IMR-90 (cell line): ENCODE measurements at regions not wholly inside any gene's neighbourhood (a gene's known extent, or its start where the extent isn't known, plus 50 kb on each side); places are given as distances from the start of the nearest gene placed in this dataset.

ENCODE experiments used
- ATAC-seq: fragments of 200-7000 bp; cut with Tn5 transposase; 2 replicates; pipeline ENCODE4 v1.9.1; 2020; ENCODE audit warnings: low read depth, mild to moderate bottlenecking, moderate library complexity
- BruUV-seq: library from RNA; stranded (reverse); fragments of 400-500 nt; replicated peaks from 2 replicates; lab custom pipeline; 2021; lab: Mats Ljungman, UMichigan
- CTCF ChIA-PET: fragments of 300-600 bp; formaldehyde crosslinking; extraction: SDS; loops from one replicate; lab custom pipeline; 2021; ENCODE audit warnings: antibody characterized with exemption; lab: Yijun Ruan, JAX
- POLR2A ChIA-PET: fragments of 300-600 bp; sonication (Branson Sonifier 250); formaldehyde crosslinking; loops from one replicate; lab custom pipeline; 2022; ENCODE audit warnings: antibody characterized with exemption; ENCODE audit not compliant: unreplicated experiment; lab: Charles Lee
- DNase-seq: peaks from one replicate; pipeline ENCODE4 v3.0.0; 2013
- H2AFZ ChIP-seq: replicated peaks from 2 replicates; pipeline ENCODE3; 2013; ENCODE audit warnings: low read length, mild to moderate bottlenecking; ENCODE audit not compliant: poor library complexity
- H2AK5ac ChIP-seq: 2 replicates; pipeline ENCODE4 v1.6.1; 2013; ENCODE audit warnings: low read depth, low read length, inconsistent platforms
- H2AK9ac ChIP-seq: replicated peaks from 2 replicates; pipeline ENCODE3; 2013; ENCODE audit warnings: mild to moderate bottlenecking, low read depth, low read length, moderate library complexity; ENCODE audit not compliant: poor library complexity
- H2BK120ac ChIP-seq: 2 replicates; pipeline ENCODE4 v1.6.1; 2013; ENCODE audit warnings: low read depth, low read length, inconsistent platforms
- H2BK15ac ChIP-seq: 3 replicates; pipeline ENCODE4 v1.6.1; 2013; ENCODE audit warnings: low read depth, low read length, inconsistent platforms
- H2BK20ac ChIP-seq: 2 replicates; pipeline ENCODE4 v1.6.1; 2013; ENCODE audit warnings: low read depth, mild to moderate bottlenecking, inconsistent platforms, low read length, moderate library complexity
- H2BK5ac ChIP-seq: 2 replicates; pipeline ENCODE4 v1.6.1; 2013; ENCODE audit warnings: mild to moderate bottlenecking, low read depth, low read length, inconsistent platforms; ENCODE audit not compliant: poor library complexity, severe bottlenecking
- H3K14ac ChIP-seq: replicated peaks from 2 replicates; pipeline ENCODE4 v1.6.1; 2013; ENCODE audit warnings: low read depth, low read length, inconsistent platforms
- H3K18ac ChIP-seq: 2 replicates; pipeline ENCODE4 v1.6.1; 2013; ENCODE audit warnings: low read depth, low read length, control low read depth
- H3K23ac ChIP-seq: 2 replicates; pipeline ENCODE4 v1.6.1; 2013; ENCODE audit warnings: low read depth, low read length, inconsistent platforms
- H3K27ac ChIP-seq: 2 replicates; pipeline ENCODE4 v1.5.1; 2013; ENCODE audit warnings: mild to moderate bottlenecking, control low read depth, low read length; ENCODE audit not compliant: insufficient read depth
- H3K27me3 ChIP-seq: 2 replicates; pipeline ENCODE4 v1.6.1; 2013; ENCODE audit warnings: low read length; ENCODE audit not compliant: control insufficient read depth, insufficient read depth
- H3K36me3 ChIP-seq: 2 replicates; pipeline ENCODE4 v1.6.1; 2013; ENCODE audit warnings: low read length, mixed read lengths; ENCODE audit not compliant: control insufficient read depth, insufficient read depth
- H3K4ac ChIP-seq: 2 replicates; pipeline ENCODE4 v1.6.1; 2013; ENCODE audit warnings: low read depth, low read length, inconsistent platforms
- H3K4me1 ChIP-seq: 2 replicates; pipeline ENCODE4 v1.6.1; 2013; ENCODE audit warnings: low read length, mixed read lengths; ENCODE audit not compliant: control insufficient read depth, insufficient read depth
- H3K4me2 ChIP-seq: 2 replicates; pipeline ENCODE4 v1.6.1; 2013; ENCODE audit warnings: low read depth, mild to moderate bottlenecking, control low read depth, low read length, moderate library complexity
- H3K4me3 ChIP-seq: 2 replicates; pipeline ENCODE4 v1.5.1; 2013; ENCODE audit warnings: low read depth, mild to moderate bottlenecking, control low read depth, low read length, moderate library complexity; ENCODE audit not compliant: insufficient read depth
- H3K56ac ChIP-seq: 2 replicates; pipeline ENCODE4 v1.6.1; 2013; ENCODE audit warnings: low read length, inconsistent platforms; ENCODE audit not compliant: insufficient read depth; ENCODE audit errors: extremely low read depth
- H3K79me1 ChIP-seq, 2 experiments: 2 replicates each; pipeline ENCODE4 v1.6.1; 2013; ENCODE audit warnings: low read length in 2 of 2, inconsistent platforms in 1 of 2, low read depth in 1 of 2
- H3K9ac ChIP-seq: 2 replicates; pipeline ENCODE4 v1.6.1; 2013; ENCODE audit warnings: low read depth, low read length, control low read depth
- H3K9me1 ChIP-seq: 2 replicates; pipeline ENCODE4 v1.6.1; 2013; ENCODE audit warnings: low read length, inconsistent platforms; ENCODE audit not compliant: insufficient read depth
- H3K9me3 ChIP-seq: 2 replicates; pipeline ENCODE4 v1.6.1; 2013; ENCODE audit warnings: low read length; ENCODE audit not compliant: control insufficient read depth, insufficient read depth
- H4K20me1 ChIP-seq: 2 replicates; pipeline ENCODE4 v1.6.1; 2013; ENCODE audit warnings: low read length, inconsistent platforms; ENCODE audit not compliant: insufficient read depth
- H4K5ac ChIP-seq: 2 replicates; pipeline ENCODE4 v1.6.1; 2013; ENCODE audit warnings: mild to moderate bottlenecking, low read depth, low read length, control low read depth
- H4K8ac ChIP-seq, 2 experiments: 2 replicates each; pipeline ENCODE4 v1.6.1; 2013; ENCODE audit warnings: low read depth in 2 of 2, low read length in 2 of 2, control low read depth in 1 of 2, inconsistent platforms in 1 of 2
- H4K91ac ChIP-seq: 2 replicates; pipeline ENCODE4 v1.6.1; 2013; ENCODE audit warnings: low read depth, low read length, inconsistent platforms; ENCODE audit not compliant: insufficient read depth
- BHLHE40 ChIP-seq: fragments of 150-350 bp; IDR thresholded peaks from 2 replicates; pipeline ENCODE4 v1.6.1; 2016; ENCODE audit warnings: mild to moderate bottlenecking, low read depth, low read length
- CEBPB ChIP-seq: IDR thresholded peaks from 2 replicates; pipeline ENCODE4 v1.6.1; 2012; ENCODE audit warnings: low read depth, low read length, improper control_type of control experiment
- CHD1 ChIP-seq: IDR thresholded peaks from 2 replicates; pipeline ENCODE4 v1.6.1; 2012; ENCODE audit warnings: low read depth, low read length, improper control_type of control experiment
- CTCF ChIP-seq: conservative IDR thresholded peaks from 2 replicates; pipeline ENCODE4 v1.5.1; 2012; ENCODE audit warnings: mild to moderate bottlenecking, low read depth, low read length, improper control_type of control experiment
- FOS ChIP-seq: fragments of 150-350 bp; IDR thresholded peaks from 2 replicates; pipeline ENCODE4 v1.6.1; 2016; ENCODE audit warnings: low read depth, low read length
- MAFK ChIP-seq: IDR thresholded peaks from 2 replicates; pipeline ENCODE4 v1.6.1; 2012; ENCODE audit warnings: low read depth, low read length, improper control_type of control experiment
- MAZ ChIP-seq: IDR thresholded peaks from 2 replicates; pipeline ENCODE4 v1.6.1; 2012; ENCODE audit warnings: low read depth, mild to moderate bottlenecking, low read length, improper control_type of control experiment, moderate library complexity, borderline replicate concordance
- MXI1 ChIP-seq: IDR thresholded peaks from 2 replicates; pipeline ENCODE4 v1.6.1; 2012; ENCODE audit warnings: low read depth, mild to moderate bottlenecking, low read length, moderate library complexity, borderline replicate concordance
- NFE2L2 ChIP-seq: fragments of 150-350 bp; IDR thresholded peaks from 2 replicates; pipeline ENCODE4 v1.6.1; 2016; ENCODE audit warnings: low read depth, mild to moderate bottlenecking, low read length
- POLR2A ChIP-seq: IDR thresholded peaks from 2 replicates; pipeline ENCODE4 v1.6.1; 2012; ENCODE audit warnings: mild to moderate bottlenecking, low read depth, low read length
- RAD21 ChIP-seq: IDR thresholded peaks from 2 replicates; pipeline ENCODE4 v1.6.1; 2012; ENCODE audit warnings: low read length, improper control_type of control experiment
- RCOR1 ChIP-seq: IDR thresholded peaks from 2 replicates; pipeline ENCODE4 v1.6.1; 2012; ENCODE audit warnings: mild to moderate bottlenecking, low read length, improper control_type of control experiment; ENCODE audit not compliant: insufficient replicate concordance
- RFX5 ChIP-seq: IDR thresholded peaks from 2 replicates; pipeline ENCODE4 v1.8.0; 2012; ENCODE audit warnings: low read depth, mild to moderate bottlenecking, low read length, moderate library complexity
- SMC3 ChIP-seq: fragments of 150-350 bp; IDR thresholded peaks from 2 replicates; pipeline ENCODE4 v1.6.1; 2016; ENCODE audit warnings: low read depth, mild to moderate bottlenecking, antibody characterized with exemption, low read length, moderate library complexity
- USF2 ChIP-seq: fragments of 150-350 bp; IDR thresholded peaks from 2 replicates; pipeline ENCODE4 v1.6.1; 2017; ENCODE audit warnings: mild to moderate bottlenecking, antibody characterized with exemption, low read length, low read depth
- WGBS, 2 experiments: methylation state at CpG; one replicate each; pipeline versions ENCODE4 v1.1.5 to v1.1.7; 2013; ENCODE audit warnings: missing lambda C conversion rate in 2 of 2; ENCODE audit not compliant: insufficient read length in 1 of 2; ENCODE audit errors: extremely low coverage in 2 of 2; 5-methylcytosine and 5-hydroxymethylcytosine counted together
- dilution Hi-C: fragments of 300-500 bp; cut with HindIII; formaldehyde crosslinking; loops from one replicate; pipeline ENCODE4 v1.14.3; 2018; ENCODE audit warnings: low sequenced_read_pairs; ENCODE audit not compliant: unreplicated experiment
- in situ Hi-C: fragments of 300-500 bp; cut with MboI; formaldehyde crosslinking; loops from 3 replicates; pipeline ENCODE4 v1.14.3; 2019; ENCODE audit warnings: low sequenced_read_pairs, inconsistent platforms, mixed read lengths
- intact Hi-C: fragments of 100-400 bp; cut with micrococcal nuclease; formaldehyde crosslinking; loops from 2 replicates; pipeline ENCODE4 v1.10.0; 2022
- TF ChIP-seq, protein P1 (sequence below): fragments of 150-350 bp; IDR thresholded peaks from 2 replicates; pipeline ENCODE4 v1.6.1; 2016; ENCODE audit warnings: low read depth, mild to moderate bottlenecking, low read length, moderate library complexity, borderline replicate concordance

DNA sequence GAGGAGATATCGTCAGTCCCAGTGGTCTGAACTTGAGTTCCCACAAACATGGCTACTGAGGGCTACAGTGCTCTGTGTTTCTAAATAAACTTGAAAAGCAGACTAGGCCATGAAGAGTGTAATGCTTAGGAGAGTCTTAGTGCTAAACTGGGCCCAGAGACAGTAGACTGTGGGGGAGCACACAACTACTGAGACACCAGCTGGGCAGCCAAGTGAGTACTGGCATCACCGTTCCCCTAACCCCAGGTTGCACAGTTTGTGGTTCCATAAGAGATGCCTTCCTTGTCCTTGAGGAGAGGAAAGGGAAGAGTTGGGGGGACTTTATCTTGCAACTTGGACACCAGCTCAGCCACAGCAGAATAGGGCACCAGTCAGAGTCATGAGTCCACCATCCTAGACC is 172.1 kb upstream of the DMRTA1 start:
- intact Hi-C loops = no loop called here
- H3K9me1 ChIP-seq = no peaks in the 10 kb centered on the region

More for the DNA sequence above, 172.1 kb upstream of the DMRTA1 start:
- Histone ChIP-seq H3K79me1 (no peaks in the 10 kb centered on the region), H3K4me1 (no peaks in the 10 kb centered on the region), H2AK5ac (no peak overlapping the region), H2AK9ac (no peak overlapping the region), H3K23ac (no peak overlapping the region), H3K27me3 (peaks cover 2% of the 10 kb centered on the region; the same call in 1 of the 2 replicates), H2BK120ac (no peak overlapping the region), H3K4me2 (no peak overlapping the region), H2AFZ (no peak overlapping the region), H3K14ac (no peak overlapping the region), H4K8ac (no peak overlapping the region), H4K5ac (no peak overlapping the region), H3K18ac (no peak overlapping the region), H3K9ac (no peak overlapping the region), H3K36me3 (no peaks in the 10 kb centered on the region), H4K91ac (no peak overlapping the region), H3K4me3 (no peak overlapping the region), H3K56ac (no peak overlapping the region), H4K20me1 (no peaks in the 10 kb centered on the region), H3K9me3 (no peaks in the 10 kb centered on the region), H3K27ac (no peak overlapping the region), H2BK15ac (no peak overlapping the region), H2BK5ac (no peak overlapping the region), H2BK20ac (no peak overlapping the region), H3K4ac (no peak overlapping the region)
- dilution Hi-C loops = no loop called here
- in situ Hi-C loops = loop anchor here (25.0 kb wide), 1 partner anchor 962 kb away; the partner anchor contains the start of gene IFNA5
- ATAC-seq (no peak), DNase-seq (no peak)
- no TSS peak for BruUV-seq
- no CpG with 5 or more reads among the region's 2 CpGs for WGBS, 2 experiments
- no peak for TF ChIP-seq CEBPB
- TF ChIP-seq MAFK = no peak
- TF ChIP-seq FOS = no peak
- no peak for TF ChIP-seq CHD1
- TF ChIP-seq POLR2A = no peak
- TF ChIP-seq BHLHE40 = no peak
- TF ChIP-seq RFX5 = no peak
- TF ChIP-seq, protein P1, sequence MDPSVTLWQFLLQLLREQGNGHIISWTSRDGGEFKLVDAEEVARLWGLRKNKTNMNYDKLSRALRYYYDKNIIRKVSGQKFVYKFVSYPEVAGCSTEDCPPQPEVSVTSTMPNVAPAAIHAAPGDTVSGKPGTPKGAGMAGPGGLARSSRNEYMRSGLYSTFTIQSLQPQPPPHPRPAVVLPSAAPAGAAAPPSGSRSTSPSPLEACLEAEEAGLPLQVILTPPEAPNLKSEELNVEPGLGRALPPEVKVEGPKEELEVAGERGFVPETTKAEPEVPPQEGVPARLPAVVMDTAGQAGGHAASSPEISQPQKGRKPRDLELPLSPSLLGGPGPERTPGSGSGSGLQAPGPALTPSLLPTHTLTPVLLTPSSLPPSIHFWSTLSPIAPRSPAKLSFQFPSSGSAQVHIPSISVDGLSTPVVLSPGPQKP = no peak
- no peak for TF ChIP-seq MXI1
- TF ChIP-seq CTCF = no peak
- TF ChIP-seq USF2 = no peak
- TF ChIP-seq RCOR1 = no peak
- no peak for TF ChIP-seq NFE2L2
- no peak for TF ChIP-seq RAD21
- no peak for TF ChIP-seq MAZ
- no peak for TF ChIP-seq SMC3
- POLR2A ChIA-PET = no interaction called here
- CTCF ChIA-PET = no interaction called here
